HCT116 (cell line): ENCODE measurements at regions not wholly inside any gene's neighbourhood (a gene's known extent, or its start where the extent isn't known, plus 50 kb on each side); places are given as distances from the start of the nearest gene placed in this dataset.
"Not testable (repeated sequence)": the region's sequence is repeated elsewhere in the genome, so short reads cannot be mapped to it uniquely, and the experiment has no call there.

Experiments used
- ATAC-seq: fragments of 200-7000 bp; cut with Tn5 transposase; 2 replicates; pipeline ENCODE4 v1.9.1; 2020; ENCODE audit warnings: mild to moderate bottlenecking, moderate library complexity
- BruUV-seq: library from RNA; stranded (reverse); fragments of 400-500 nt; replicated peaks from 2 replicates; lab custom pipeline; 2021; lab: Mats Ljungman, UMichigan
- CTCF ChIA-PET: fragments of 300-600 bp; sonication (Branson Sonifier 250); formaldehyde crosslinking; loops from one replicate; lab custom pipeline; 2021; ENCODE audit warnings: antibody characterized with exemption; lab: Charles Lee
- POLR2A ChIA-PET: fragments of 300-600, 350-600 bp; sonication (Branson Sonifier 250); formaldehyde crosslinking; loops from one replicate; lab custom pipeline; 2021; ENCODE audit warnings: antibody characterized with exemption; lab: Charles Lee
- RAD21 ChIA-PET, 2 experiments: fragments of 300-600 bp; sonication (Branson Sonifier 250); formaldehyde crosslinking; loops; one replicate each; lab custom pipeline; 2023; ENCODE audit warnings: low total read pairs in 2 of 2; ENCODE audit not compliant: uncharacterized antibody in 2 of 2, unreplicated experiment in 2 of 2, low non-redundant PET in 1 of 2; lab: Charles Lee
- DNase-seq: peaks from one replicate; pipeline ENCODE4 v3.0.0-alpha.2; 2010; ENCODE audit warnings: low read depth, low spot score
- H2AFZ ChIP-seq: fragments of 200-600 bp; shearing (Covaris generic), sonication (generic); 2 replicates; pipeline ENCODE4 v1.6.1; 2017; ENCODE audit warnings: low read depth, mixed run types, mixed read lengths, antibody characterized with exemption, low read length; ENCODE audit not compliant: poor library complexity, severe bottlenecking
- H3K27ac ChIP-seq: 2 replicates; pipeline ENCODE4 v1.5.1; 2012; ENCODE audit warnings: low read depth, low read length
- H3K27me3 ChIP-seq: fragments of 200-600 bp; sonication (generic); 2 replicates; pipeline ENCODE4 v1.6.1; 2016; ENCODE audit warnings: mixed run types, low read length, mixed read lengths; ENCODE audit not compliant: insufficient read depth
- H3K36me3 ChIP-seq, 2 experiments: fragments of 200-500 bp in 1 of 2; fragments of 200-600 bp in 1 of 2; sonication (Bioruptor generic) in 1 of 2; sonication (generic) in 1 of 2; 2 replicates each; pipeline versions ENCODE4 v1.5.1 to v1.6.1; 2014 to 2016; ENCODE audit warnings: low read length in 2 of 2, inconsistent platforms in 1 of 2, mixed read lengths in 1 of 2, mixed run types in 1 of 2; ENCODE audit not compliant: insufficient read depth in 2 of 2, control insufficient read depth in 1 of 2
- H3K4me1 ChIP-seq, 2 experiments: fragments of 200-600 bp in 1 of 2; sonication (generic) in 1 of 2; 2 replicates each; pipeline versions ENCODE4 v1.5.1 to v1.6.1; 2012 to 2017; ENCODE audit warnings: low read length in 2 of 2, inconsistent platforms in 1 of 2, mild to moderate bottlenecking in 1 of 2, mixed read lengths in 1 of 2, mixed run types in 1 of 2, moderate library complexity in 1 of 2; ENCODE audit not compliant: insufficient read depth in 2 of 2, control insufficient read depth in 1 of 2
- H3K4me2 ChIP-seq: fragments of 200-600 bp; sonication (generic); 2 replicates; pipeline ENCODE4 v1.6.1; 2017; ENCODE audit warnings: mixed run types, low read length, mixed read lengths
- H3K4me3 ChIP-seq, 2 experiments: fragments of 200-600 bp in 1 of 2; sonication (generic) in 1 of 2; replicated peaks in 1 of 2; 2 replicates each; pipeline ENCODE4 v1.5.1; 2011 to 2016; ENCODE audit warnings: low read length in 2 of 2, control low read depth in 1 of 2, low read depth in 1 of 2, mild to moderate bottlenecking in 1 of 2, mixed read lengths in 1 of 2, mixed run types in 1 of 2
- H3K79me2 ChIP-seq: fragments of 200-600 bp; sonication (generic); 2 replicates; pipeline ENCODE4 v1.6.1; 2017; ENCODE audit warnings: mild to moderate bottlenecking, mixed run types, low read length, moderate library complexity, mixed read lengths; ENCODE audit not compliant: insufficient read depth
- H3K9ac ChIP-seq: fragments of 200-600 bp; sonication (generic); 2 replicates; pipeline ENCODE4 v1.6.1; 2016; ENCODE audit warnings: low read length, mixed read lengths
- H3K9me2 ChIP-seq: fragments of 200-600 bp; sonication (generic), shearing (Covaris generic); 2 replicates; pipeline ENCODE4 v1.6.1; 2017; ENCODE audit warnings: mixed run types, mild to moderate bottlenecking, moderate library complexity; ENCODE audit not compliant: insufficient read depth
- H3K9me3 ChIP-seq, 2 experiments: fragments of 200-500 bp in 1 of 2; fragments of 200-600 bp in 1 of 2; sonication (Bioruptor generic) in 1 of 2; sonication (generic) in 1 of 2; 2 replicates each; pipeline ENCODE4 v1.6.1; 2014 to 2017; ENCODE audit warnings: low read length in 2 of 2, mixed read lengths in 2 of 2, inconsistent platforms in 1 of 2, low read depth in 1 of 2, mild to moderate bottlenecking in 1 of 2, mixed run types in 1 of 2, moderate library complexity in 1 of 2; ENCODE audit not compliant: control insufficient read depth in 1 of 2, insufficient read depth in 1 of 2
- H4K20me1 ChIP-seq: fragments of 200-600 bp; sonication (generic), shearing (Covaris generic); 2 replicates; pipeline ENCODE4 v1.6.1; 2017; ENCODE audit warnings: mixed run types, mild to moderate bottlenecking, moderate library complexity; ENCODE audit not compliant: insufficient read depth
- CEBPB ChIP-seq: IDR thresholded peaks from 2 replicates; pipeline ENCODE4 v1.6.1; 2012; ENCODE audit warnings: low read depth
- EGR1 ChIP-seq: IDR thresholded peaks from 2 replicates; pipeline ENCODE4 v1.6.1; 2012; ENCODE audit warnings: low read depth
- JUND ChIP-seq: IDR thresholded peaks from 2 replicates; pipeline ENCODE4 v1.6.1; 2012
- POLR2AphosphoS5 ChIP-seq: IDR thresholded peaks from 2 replicates; pipeline ENCODE4 v1.6.1; 2011; ENCODE audit warnings: mild to moderate bottlenecking, low read depth, low read length, moderate library complexity
- SIN3A ChIP-seq: IDR thresholded peaks from 2 replicates; pipeline ENCODE4 v1.6.1; 2012; ENCODE audit warnings: low read depth
- SP1 ChIP-seq: IDR thresholded peaks from 2 replicates; pipeline ENCODE4 v1.6.1; 2012; ENCODE audit warnings: low read depth
- ZBTB33 ChIP-seq: IDR thresholded peaks from 2 replicates; pipeline ENCODE4 v1.6.1; 2011; ENCODE audit warnings: mild to moderate bottlenecking, low read length, moderate library complexity; ENCODE audit not compliant: insufficient replicate concordance; ENCODE audit errors: extremely low read depth
- ZNF274 ChIP-seq: fragments of 200-500 bp; sonication (Bioruptor generic); IDR thresholded peaks from 2 replicates; pipeline ENCODE4 v1.6.1; 2014; ENCODE audit warnings: mild to moderate bottlenecking, low read depth, low read length, inconsistent platforms
- intact Hi-C: fragments of 100-400 bp; cut with micrococcal nuclease; formaldehyde crosslinking; loops from 2 replicates; pipeline ENCODE4 v1.10.0; 2022
- TF ChIP-seq, protein P1 (sequence below): IDR thresholded peaks from 2 replicates; pipeline ENCODE4 v1.6.1; 2012; ENCODE audit warnings: low read depth
- TF ChIP-seq, protein P2 (sequence below): IDR thresholded peaks from 2 replicates; pipeline ENCODE4 v1.6.1; 2012

DNA sequence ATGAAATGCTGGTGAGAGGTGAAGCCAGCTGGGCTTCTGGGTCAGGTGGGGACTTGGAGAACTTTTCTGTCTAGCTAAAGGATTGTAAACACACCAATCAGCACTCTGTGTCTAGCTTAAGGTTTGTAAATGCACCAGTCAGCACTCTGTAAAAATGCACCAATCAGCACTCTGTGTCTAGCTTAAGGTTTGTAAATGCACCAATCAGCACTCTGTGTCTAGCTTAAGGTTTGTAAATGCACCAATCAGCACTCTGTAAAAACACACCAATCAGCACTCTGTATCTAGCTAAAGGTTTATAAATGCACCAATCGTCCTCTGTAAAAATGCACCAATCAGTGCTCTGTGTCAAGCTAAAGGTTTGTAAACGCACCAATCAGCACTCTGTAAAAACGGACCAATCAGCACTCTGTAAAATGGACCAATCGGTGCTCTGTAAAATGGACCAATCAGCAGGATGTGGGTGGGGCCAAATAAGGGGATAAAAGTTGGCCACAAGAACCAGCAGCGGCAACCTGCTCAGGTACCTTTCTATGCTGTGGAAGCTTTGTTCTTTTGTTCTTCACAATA is 127.4 kb downstream of the COPRS start:
- H3K9ac ChIP-seq, H3K4me2 ChIP-seq, H3K27me3 ChIP-seq, H3K27ac ChIP-seq, H3K4me1 ChIP-seq, H3K4me3 ChIP-seq, H3K9me2 ChIP-seq, POLR2A ChIA-PET, H3K9me3 ChIP-seq, H4K20me1 ChIP-seq, BruUV-seq, RAD21 ChIA-PET, CTCF ChIA-PET, H2AFZ ChIP-seq, H3K36me3 ChIP-seq, H3K79me2 ChIP-seq, intact Hi-C loops: not testable (repeated sequence)
- TF ChIP-seq SP1, result peak; percentile 49; the same call in 1 of the 2 replicates
- peak; percentile 54; the same call in 1 of the 2 replicates for ATAC-seq
- peak; percentile 31 for DNase-seq

DNA sequence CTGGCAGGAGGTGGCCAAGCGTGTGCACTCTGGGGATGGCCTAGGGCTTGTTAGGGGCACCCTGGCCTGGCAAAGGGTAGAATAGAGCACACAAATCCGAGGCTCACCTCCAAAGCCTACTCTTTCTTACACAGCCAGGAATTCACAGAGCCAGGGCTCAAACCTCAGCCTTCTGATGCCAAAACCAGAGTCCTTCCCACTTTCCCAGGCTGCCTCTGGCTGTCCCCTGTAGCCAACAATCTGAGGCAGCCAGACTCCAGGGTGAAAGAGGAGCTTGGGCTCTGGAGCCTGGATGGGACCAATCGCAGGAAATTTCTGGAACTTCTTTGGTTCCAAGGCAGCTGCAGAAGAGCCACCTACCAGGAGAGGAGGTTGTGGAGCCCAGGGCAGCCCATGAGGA is 127.9 kb downstream of the COPRS start:
- Histone ChIP-seq H3K36me3 (no peaks in the 10 kb centered on the region), H3K4me3 (no peak overlapping the region), H4K20me1 (no peaks in the 10 kb centered on the region), H3K27me3 (no peaks in the 10 kb centered on the region), H3K9me2 (no peaks in the 10 kb centered on the region), H3K9ac (no peak overlapping the region), H3K79me2 (no peaks in the 10 kb centered on the region), H2AFZ (no peak overlapping the region), H3K4me2 (no peak overlapping the region), H3K4me1 (no peaks in the 10 kb centered on the region), H3K27ac (no peak overlapping the region), H3K9me3 (no peaks in the 10 kb centered on the region)
- POLR2A ChIA-PET, result no interaction called here
- no TSS peak for BruUV-seq
- ATAC-seq (no peak), DNase-seq (no peak)
- RAD21 ChIA-PET, result no interaction called here
- CTCF ChIA-PET, result no interaction called here
- intact Hi-C loops, result no loop called here
- TF ChIP-seq, protein P1, sequence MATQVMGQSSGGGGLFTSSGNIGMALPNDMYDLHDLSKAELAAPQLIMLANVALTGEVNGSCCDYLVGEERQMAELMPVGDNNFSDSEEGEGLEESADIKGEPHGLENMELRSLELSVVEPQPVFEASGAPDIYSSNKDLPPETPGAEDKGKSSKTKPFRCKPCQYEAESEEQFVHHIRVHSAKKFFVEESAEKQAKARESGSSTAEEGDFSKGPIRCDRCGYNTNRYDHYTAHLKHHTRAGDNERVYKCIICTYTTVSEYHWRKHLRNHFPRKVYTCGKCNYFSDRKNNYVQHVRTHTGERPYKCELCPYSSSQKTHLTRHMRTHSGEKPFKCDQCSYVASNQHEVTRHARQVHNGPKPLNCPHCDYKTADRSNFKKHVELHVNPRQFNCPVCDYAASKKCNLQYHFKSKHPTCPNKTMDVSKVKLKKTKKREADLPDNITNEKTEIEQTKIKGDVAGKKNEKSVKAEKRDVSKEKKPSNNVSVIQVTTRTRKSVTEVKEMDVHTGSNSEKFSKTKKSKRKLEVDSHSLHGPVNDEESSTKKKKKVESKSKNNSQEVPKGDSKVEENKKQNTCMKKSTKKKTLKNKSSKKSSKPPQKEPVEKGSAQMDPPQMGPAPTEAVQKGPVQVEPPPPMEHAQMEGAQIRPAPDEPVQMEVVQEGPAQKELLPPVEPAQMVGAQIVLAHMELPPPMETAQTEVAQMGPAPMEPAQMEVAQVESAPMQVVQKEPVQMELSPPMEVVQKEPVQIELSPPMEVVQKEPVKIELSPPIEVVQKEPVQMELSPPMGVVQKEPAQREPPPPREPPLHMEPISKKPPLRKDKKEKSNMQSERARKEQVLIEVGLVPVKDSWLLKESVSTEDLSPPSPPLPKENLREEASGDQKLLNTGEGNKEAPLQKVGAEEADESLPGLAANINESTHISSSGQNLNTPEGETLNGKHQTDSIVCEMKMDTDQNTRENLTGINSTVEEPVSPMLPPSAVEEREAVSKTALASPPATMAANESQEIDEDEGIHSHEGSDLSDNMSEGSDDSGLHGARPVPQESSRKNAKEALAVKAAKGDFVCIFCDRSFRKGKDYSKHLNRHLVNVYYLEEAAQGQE, result no peak
- TF ChIP-seq JUND (no peak), POLR2AphosphoS5 (no peak), ZBTB33 (no peak), EGR1 (no peak), ZNF274 (no peak), CEBPB (no peak), SIN3A (no peak)
- TF ChIP-seq, protein P2, sequence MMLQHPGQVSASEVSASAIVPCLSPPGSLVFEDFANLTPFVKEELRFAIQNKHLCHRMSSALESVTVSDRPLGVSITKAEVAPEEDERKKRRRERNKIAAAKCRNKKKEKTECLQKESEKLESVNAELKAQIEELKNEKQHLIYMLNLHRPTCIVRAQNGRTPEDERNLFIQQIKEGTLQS, result no peak
- TF ChIP-seq, all 23 proteins: peak for 0
